K562 (cell line): ENCODE measurements at regions not wholly inside any gene's neighbourhood (a gene's known extent, or its start where the extent isn't known, plus 50 kb on each side); places are given as distances from the start of the nearest gene placed in this dataset.
A peak's percentile ranks its signal among the peaks of the same experiment; 100 is the strongest.

Experiments used
- ATF7 ChIP-seq: fragments of 450-650 bp; IDR thresholded peaks from 2 replicates; pipeline ENCODE4 v1.7.1; 2014; ENCODE audit warnings: mild to moderate bottlenecking, moderate library complexity
- CTBP1 ChIP-seq: fragments of 450-650 bp; IDR thresholded peaks from 2 replicates; pipeline ENCODE4 v1.6.1; 2016; ENCODE audit warnings: borderline replicate concordance
- EP300 ChIP-seq: IDR thresholded peaks from 2 replicates; pipeline ENCODE4 v1.6.1; 2012; ENCODE audit warnings: low read length, improper control_type of control experiment
- GATAD2A ChIP-seq: fragments of 450-650 bp; IDR thresholded peaks from 2 replicates; pipeline ENCODE4 v1.6.1; 2017
- MTA3 ChIP-seq: fragments of 450-650 bp; formaldehyde crosslinking; IDR thresholded peaks from 2 replicates; pipeline ENCODE4 v1.6.1; 2017; ENCODE audit warnings: mild to moderate bottlenecking, borderline replicate concordance
- NFRKB ChIP-seq: fragments of 450-650 bp; IDR thresholded peaks from 2 replicates; pipeline ENCODE4 v1.6.1; 2016; ENCODE audit warnings: low read depth
- POLR2A ChIP-seq: fragments of 450-650 bp; conservative IDR thresholded peaks from 2 replicates; pipeline ENCODE4 v1.6.1; 2016
- RAD51 ChIP-seq: fragments of 450-650 bp; IDR thresholded peaks from 2 replicates; pipeline ENCODE4 v1.7.1; 2016; ENCODE audit warnings: low read depth, mild to moderate bottlenecking, borderline replicate concordance
- SMARCA4 ChIP-seq: fragments of 450-650 bp; IDR thresholded peaks from 2 replicates; pipeline ENCODE4 v1.6.1; 2016
- SP1 ChIP-seq: sonication (generic); formaldehyde crosslinking; IDR thresholded peaks from 2 replicates; pipeline ENCODE4 v1.8.1; 2022; ENCODE audit warnings: mild to moderate bottlenecking, missing genetic modification reagents
- SPI1 ChIP-seq: IDR thresholded peaks from 2 replicates; pipeline ENCODE4 v1.6.1; 2011; ENCODE audit warnings: low read depth, low read length, control low read depth, borderline replicate concordance
- ZNF232 ChIP-seq: sonication (generic); formaldehyde crosslinking; IDR thresholded peaks from 2 replicates; pipeline ENCODE4 v1.8.0; 2022; ENCODE audit warnings: mild to moderate bottlenecking, missing genetic modification reagents
- ZNF24 ChIP-seq: fragments of 450-650 bp; IDR thresholded peaks from 2 replicates; pipeline ENCODE4 v1.6.1; 2016
- ZNF253 ChIP-seq: fragments of 250-450 bp; sonication (Bioruptor Pico); conservative IDR thresholded peaks from 2 replicates; pipeline ENCODE4 v1.6.1; 2021; ENCODE audit warnings: mild to moderate bottlenecking
- ZNF589 ChIP-seq: fragments of 200-800 bp; sonication (Bioruptor generic); IDR thresholded peaks from 2 replicates; pipeline ENCODE4 v1.6.1; 2016; ENCODE audit warnings: low read depth, missing genetic modification characterization, missing compliant biosample characterization
- TF ChIP-seq, protein P1 (sequence below): fragments of 250-450 bp; sonication (Bioruptor Pico); IDR thresholded peaks from 2 replicates; pipeline ENCODE4 v1.8.0; 2022; ENCODE audit warnings: moderate library complexity, mild to moderate bottlenecking, inconsistent platforms
- TF ChIP-seq, protein P2 (sequence below), 2 experiments: fragments of 450-650 bp; IDR thresholded peaks; 2 replicates each; pipeline ENCODE4 v1.6.1; 2016; ENCODE audit warnings: mild to moderate bottlenecking in 2 of 2, borderline replicate concordance in 1 of 2, low read depth in 1 of 2, moderate library complexity in 1 of 2
- TF ChIP-seq, protein P3 (sequence below): sonication (generic); formaldehyde crosslinking; IDR thresholded peaks from 2 replicates; pipeline ENCODE4 v1.8.1; 2022; ENCODE audit warnings: missing genetic modification reagents

DNA sequence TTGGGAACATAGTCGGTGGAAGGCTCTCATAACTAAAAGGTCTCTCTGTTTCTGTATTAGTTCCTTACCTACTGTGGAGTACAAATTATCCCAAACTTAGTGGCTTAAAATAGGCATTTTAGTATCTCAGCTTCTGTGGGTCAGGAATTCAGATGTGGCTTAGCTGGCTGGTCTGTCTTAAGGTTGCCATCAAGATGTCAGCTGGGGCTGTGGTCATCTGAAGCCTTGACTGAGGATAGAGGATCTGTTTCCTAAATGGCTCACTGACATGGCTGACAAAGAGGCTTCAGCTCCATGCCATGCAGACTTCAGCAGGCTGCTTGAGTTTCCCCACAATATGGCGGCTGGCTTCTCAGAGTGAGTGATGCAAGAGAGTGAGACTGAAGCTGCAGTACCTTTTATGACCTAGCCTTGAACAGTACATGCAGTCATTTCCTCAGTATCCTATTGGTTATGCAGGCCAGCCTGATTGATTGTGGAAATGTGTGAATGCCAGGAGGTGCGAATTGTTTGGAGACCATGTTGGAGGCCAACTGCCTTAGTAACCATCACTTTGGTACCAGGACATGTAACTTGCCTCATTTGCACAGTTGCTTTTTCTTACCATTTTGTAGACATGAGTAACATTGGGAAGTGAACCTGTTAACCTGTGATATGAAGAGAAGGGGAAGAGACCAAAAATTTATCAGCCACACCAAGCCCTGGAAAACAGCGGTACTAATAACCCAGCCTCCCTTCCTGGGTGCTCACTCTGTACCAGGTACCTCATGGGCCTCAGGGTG, 152.8 kb upstream of the IER5L start (continued):
- TF ChIP-seq SPI1 (no peak), EP300 (no peak), SMARCA4 (no peak), ZNF232 (CRISPR knock-in tag) (no peak), ZNF589 (CRISPR knock-in tag) (no peak), NFRKB (no peak), ZNF24 (0 out of 2 replicates have a peak, but pooled peaks have one; percentile 35), POLR2A (no peak), CTBP1 (no peak), SP1 (no peak), ATF7 (peak; percentile 94), GATAD2A (no peak), MTA3 (peak; percentile 25; the same call in 1 of the 2 replicates), RAD51 (no peak), ZNF253 (CRISPR knock-in tag) (no peak)
- TF ChIP-seq, protein P1, sequence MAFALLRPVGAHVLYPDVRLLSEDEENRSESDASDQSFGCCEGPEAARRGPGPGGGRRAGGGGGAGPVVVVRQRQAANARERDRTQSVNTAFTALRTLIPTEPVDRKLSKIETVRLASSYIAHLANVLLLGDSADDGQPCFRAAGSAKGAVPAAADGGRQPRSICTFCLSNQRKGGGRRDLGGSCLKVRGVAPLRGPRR (CRISPR knock-in tag), result no peak
- TF ChIP-seq, protein P2, sequence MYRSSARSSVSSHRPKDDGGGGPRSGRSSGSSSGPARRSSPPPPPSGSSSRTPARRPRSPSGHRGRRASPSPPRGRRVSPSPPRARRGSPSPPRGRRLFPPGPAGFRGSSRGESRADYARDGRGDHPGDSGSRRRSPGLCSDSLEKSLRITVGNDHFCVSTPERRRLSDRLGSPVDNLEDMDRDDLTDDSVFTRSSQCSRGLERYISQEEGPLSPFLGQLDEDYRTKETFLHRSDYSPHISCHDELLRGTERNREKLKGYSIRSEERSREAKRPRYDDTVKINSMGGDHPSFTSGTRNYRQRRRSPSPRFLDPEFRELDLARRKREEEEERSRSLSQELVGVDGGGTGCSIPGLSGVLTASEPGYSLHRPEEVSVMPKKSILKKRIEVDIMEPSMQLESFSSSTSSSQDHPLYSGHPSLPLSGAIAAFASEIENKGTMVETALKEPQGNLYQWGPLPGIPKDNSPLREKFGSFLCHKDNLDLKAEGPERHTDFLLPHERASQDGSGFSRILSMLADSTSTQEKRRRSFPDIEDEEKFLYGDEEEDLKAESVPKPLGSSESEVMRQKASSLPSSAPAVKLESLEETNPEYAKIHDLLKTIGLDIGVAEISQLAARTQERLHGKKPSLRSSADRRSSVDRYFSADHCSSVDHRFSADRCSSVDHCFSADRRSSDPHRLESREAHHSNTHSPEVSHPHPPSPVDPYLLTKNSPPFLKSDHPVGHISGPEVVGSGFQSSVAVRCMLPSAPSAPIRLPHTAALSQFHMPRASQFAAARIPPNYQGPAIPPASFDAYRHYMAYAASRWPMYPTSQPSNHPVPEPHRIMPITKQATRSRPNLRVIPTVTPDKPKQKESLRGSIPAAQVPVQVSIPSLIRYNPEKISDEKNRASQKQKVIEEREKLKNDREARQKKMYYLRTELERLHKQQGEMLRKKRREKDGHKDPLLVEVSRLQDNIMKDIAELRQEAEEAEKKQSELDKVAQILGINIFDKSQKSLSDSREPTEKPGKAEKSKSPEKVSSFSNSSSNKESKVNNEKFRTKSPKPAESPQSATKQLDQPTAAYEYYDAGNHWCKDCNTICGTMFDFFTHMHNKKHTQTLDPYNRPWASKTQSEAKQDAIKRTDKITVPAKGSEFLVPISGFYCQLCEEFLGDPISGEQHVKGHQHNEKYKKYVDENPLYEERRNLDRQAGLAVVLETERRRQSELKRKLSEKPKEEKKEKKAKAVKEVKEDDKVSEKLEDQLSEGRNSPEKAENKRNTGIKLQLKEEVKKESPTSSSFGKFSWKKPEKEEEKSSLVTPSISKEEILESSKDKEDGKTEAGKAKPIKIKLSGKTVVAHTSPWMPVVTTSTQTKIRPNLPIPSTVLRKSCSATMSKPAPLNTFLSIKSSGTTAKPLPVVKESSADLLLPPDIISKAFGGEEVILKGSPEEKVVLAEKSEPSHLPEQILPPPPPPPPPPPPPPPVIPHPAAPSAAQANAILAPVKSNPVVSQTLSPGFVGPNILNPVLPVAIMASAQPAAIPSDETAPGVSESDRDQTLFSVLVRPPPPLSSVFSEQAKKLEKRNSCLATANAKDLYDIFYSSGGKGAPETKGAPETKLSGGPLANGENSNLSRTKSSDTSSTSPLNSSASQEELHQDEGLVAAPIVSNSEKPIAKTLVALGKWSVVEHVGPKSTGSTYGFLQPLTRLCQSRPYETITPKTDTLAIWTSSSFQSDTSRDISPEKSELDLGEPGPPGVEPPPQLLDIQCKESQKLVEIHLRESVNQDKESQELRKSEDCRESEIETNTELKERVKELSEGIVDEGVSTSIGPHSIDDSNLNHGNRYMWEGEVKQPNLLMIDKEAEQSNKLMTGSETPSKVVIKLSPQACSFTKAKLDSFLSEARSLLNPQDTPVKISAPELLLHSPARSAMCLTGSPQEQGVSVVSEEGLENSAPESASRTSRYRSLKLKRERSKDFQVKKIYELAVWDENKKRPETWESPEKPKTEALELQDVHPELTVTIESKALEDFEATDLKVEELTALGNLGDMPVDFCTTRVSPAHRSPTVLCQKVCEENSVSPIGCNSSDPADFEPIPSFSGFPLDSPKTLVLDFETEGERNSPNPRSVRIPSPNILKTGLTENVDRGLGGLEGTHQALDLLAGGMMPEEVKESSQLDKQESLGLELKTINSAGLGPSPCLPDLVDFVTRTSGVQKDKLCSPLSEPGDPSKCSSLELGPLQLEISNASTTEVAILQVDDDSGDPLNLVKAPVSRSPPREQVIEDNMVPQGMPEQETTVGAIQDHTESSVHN (IDR thresholded peaks at IDR 0.05; ENCODE audit: borderline replicate concordance in 1 of 2, low read depth in 1 of 2), result no peak
- TF ChIP-seq, protein P3, sequence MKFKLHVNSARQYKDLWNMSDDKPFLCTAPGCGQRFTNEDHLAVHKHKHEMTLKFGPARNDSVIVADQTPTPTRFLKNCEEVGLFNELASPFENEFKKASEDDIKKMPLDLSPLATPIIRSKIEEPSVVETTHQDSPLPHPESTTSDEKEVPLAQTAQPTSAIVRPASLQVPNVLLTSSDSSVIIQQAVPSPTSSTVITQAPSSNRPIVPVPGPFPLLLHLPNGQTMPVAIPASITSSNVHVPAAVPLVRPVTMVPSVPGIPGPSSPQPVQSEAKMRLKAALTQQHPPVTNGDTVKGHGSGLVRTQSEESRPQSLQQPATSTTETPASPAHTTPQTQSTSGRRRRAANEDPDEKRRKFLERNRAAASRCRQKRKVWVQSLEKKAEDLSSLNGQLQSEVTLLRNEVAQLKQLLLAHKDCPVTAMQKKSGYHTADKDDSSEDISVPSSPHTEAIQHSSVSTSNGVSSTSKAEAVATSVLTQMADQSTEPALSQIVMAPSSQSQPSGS (CRISPR knock-in tag), result peak; percentile 89
